Stimulated activated effector memory CD8-positive, alpha-beta T cell treated with anti-CD3 and anti-CD28 coated beads, Interleukin-12 subunit alpha, Interleukin-12 subunit beta, amount 100 ng/mL, for 72 hours (primary cell): ENCODE measurements at regions not wholly inside any gene's neighbourhood (a gene's known extent, or its start where the extent isn't known, plus 50 kb on each side); places are given as distances from the start of the nearest gene placed in this dataset.

Experiments used
- ATAC-seq: fragments of 150-1000 bp; cut with Tn5 transposase; 2 replicates; pipeline ENCODE4 v1.10.0; 2021
- DNase-seq, 2 donors: peaks; one replicate each; pipeline ENCODE4 v3.0.0; 2021 to 2022; ENCODE audit warnings: low spot score in 2 of 2
- H3K27ac Mint-ChIP-seq: one replicate; pipeline ENCODE4 v1.8.0; 2022; ENCODE audit warnings: mild to moderate bottlenecking, mixed read lengths
- H3K36me3 Mint-ChIP-seq: one replicate; pipeline ENCODE4 v1.8.0; 2022; ENCODE audit warnings: mild to moderate bottlenecking, mixed read lengths
- H3K4me1 Mint-ChIP-seq: one replicate; pipeline ENCODE4 v1.8.0; 2022; ENCODE audit warnings: mixed read lengths
- H3K4me3 Mint-ChIP-seq: one replicate; pipeline ENCODE4 v1.8.0; 2022; ENCODE audit warnings: mild to moderate bottlenecking, mixed read lengths
- H3K9me3 Mint-ChIP-seq: one replicate; pipeline ENCODE4 v1.8.0; 2022; ENCODE audit warnings: mixed read lengths

DNA sequence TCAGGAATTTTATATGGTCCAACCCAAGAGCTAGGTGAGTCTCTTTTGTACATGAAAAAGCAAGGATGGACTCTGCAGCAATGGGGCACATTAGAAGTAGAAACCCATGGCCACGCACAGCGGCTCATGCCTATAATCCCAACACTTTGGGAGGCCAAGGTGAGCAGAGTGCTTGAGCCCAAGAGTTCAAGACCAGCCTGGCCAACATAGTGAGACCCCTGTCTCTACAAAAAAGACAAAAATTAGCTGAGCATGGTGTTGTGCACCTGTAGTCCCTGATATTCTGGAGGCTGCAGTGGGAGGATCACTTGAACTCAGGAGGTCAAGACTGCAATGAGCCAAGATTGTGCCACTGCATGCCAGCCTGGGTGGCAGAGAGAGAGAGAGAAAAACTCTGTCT, 128.7 kb upstream of the PLEKHA5 start:
- no peaks in the 10 kb centered on the region for H3K9me3 Mint-ChIP-seq
- no peak overlapping the region for H3K4me3 Mint-ChIP-seq
- no peak overlapping the region for H3K27ac Mint-ChIP-seq
- ATAC-seq, result no peak
- no peaks in the 10 kb centered on the region for H3K36me3 Mint-ChIP-seq
- no peak for DNase-seq
- H3K4me1 Mint-ChIP-seq, result no peaks in the 10 kb centered on the region

DNA sequence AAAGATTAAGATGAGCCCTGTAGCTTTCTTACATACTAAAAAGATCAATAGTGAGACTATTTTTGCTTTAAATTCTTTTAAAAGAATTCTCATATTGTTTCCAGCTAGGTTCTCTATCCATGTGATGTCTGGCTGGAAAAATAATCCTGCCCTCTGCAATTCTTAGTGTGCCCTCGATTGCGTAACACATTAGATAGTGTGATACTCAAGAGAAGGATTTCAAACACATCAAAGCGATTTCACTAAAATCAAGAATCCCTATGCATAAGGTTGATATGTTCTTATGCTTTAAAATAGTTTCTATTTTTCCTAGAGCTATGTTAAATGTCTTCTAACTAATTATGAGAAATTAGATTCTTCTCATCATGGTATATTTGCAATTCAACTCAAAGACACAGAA, 127.3 kb upstream of the PLEKHA5 start:
- Mint-ChIP-seq H3K4me3 (no peak overlapping the region), H3K36me3 (no peaks in the 10 kb centered on the region), H3K4me1 (no peaks in the 10 kb centered on the region), H3K9me3 (no peaks in the 10 kb centered on the region), H3K27ac (no peak overlapping the region)
- DNase-seq (no peak), ATAC-seq (no peak)

DNA sequence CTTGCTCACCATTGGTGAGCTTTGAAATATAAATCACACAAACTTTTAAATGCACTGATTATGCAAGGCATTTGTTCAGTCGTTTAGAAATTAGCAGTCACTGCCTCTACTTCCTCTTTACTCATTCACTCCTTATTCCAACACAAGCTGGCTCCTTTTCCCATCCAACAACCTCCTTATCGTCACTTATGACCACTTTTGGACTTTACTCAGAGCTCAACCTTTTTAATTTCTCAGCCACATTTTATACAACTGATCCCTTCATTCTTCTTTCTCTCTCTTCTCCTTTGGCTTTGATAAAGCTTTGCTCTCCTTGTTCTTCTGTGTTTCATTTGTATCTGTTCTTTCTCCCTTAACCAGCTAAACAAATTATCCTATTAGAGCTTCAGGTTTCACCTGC, 126.4 kb upstream of the PLEKHA5 start:
- Mint-ChIP-seq H3K27ac (no peak overlapping the region), H3K4me1 (no peaks in the 10 kb centered on the region), H3K9me3 (no peaks in the 10 kb centered on the region), H3K4me3 (no peak overlapping the region), H3K36me3 (no peaks in the 10 kb centered on the region)
- ATAC-seq, result no peak
- DNase-seq, result no peak

DNA sequence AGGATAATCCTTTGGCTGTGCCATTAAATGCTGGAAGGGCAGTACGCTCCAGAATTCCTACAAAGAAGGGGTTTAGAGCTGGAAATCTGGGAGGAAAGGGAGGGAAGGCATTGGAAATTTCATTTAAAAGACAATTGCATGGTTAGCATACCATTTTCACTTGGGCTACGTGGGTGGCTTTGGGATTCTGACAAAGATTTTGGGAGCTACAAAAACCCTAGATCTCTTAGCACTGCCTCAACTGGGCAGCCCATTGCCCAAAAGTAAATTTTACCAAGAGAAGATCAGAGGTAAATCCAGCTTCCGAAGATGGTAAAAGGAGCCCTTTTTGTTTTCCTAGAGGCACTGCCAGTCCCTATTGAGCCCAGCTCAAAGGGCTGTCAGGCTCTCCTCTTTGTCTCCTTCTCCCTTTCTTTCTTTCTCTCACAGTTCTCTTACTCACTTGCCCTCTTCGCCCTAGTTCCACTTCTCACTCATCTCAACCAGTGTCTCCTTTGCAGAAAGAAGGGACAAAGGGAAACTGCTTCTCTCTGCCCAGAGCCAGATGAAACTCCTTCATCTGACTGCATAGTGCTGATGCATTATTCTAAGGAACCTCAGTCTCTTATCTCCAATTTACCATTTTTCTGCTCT, 125.4 kb upstream of the PLEKHA5 start:
- Mint-ChIP-seq H3K4me3 (no peak overlapping the region), H3K4me1 (no peaks in the 10 kb centered on the region), H3K36me3 (no peaks in the 10 kb centered on the region), H3K9me3 (no peaks in the 10 kb centered on the region), H3K27ac (no peak overlapping the region)
- ATAC-seq (no peak), DNase-seq (no peak)

DNA sequence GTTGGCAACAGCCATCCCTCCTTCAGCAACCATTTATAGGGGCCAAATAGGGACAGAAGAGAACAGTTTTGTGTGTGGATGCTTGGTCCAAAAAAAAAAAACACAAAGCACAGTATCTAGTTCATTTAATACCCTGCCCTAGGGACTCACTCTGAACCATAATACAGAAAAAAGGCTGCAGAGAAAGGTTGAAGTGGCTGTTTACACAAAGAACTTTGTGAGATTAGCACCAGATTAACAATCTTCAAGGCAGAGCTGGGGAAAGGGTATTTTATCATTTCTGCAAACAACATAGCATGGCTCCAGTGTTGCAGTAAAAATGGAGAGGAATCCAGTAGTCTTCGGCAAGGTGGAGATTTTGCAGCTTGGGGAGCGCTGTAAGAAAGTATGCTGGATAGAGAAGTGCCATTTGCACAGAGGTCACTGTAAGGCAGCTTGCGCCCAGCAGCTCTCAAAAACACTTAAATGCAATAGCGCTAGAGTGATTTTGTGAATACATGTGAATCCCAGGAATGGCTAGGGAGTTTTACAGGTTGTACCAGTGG, 124.2 kb upstream of the PLEKHA5 start:
- H3K4me3 Mint-ChIP-seq, result no peak overlapping the region
- ATAC-seq, result no peak

DNA sequence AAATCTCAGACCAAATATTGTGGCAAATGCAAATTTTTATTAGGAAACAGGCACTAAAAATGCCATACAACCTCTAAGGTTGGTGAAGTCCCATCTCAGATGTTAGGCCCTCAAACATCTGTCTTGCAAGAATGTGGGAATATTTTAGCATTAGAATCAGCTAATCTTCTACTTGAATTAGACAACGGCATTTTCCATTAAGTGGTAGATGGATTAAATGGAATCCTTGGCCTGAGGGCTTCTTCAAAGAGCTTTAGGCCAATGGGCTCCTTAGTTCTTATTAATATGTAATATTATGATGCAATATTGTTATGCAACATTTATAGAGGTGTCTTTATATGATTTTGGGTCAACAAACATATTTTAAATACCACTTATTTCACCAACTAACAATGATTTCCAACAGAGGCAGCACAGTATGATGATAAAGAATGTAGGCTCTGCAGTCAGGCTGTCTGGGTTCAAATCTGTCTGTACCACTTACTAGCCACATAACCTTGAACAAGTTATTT, 122.9 kb upstream of the PLEKHA5 start:
- no peak for DNase-seq
- no peak overlapping the region for H3K27ac Mint-ChIP-seq
- no peak for ATAC-seq
- no peaks in the 10 kb centered on the region for H3K36me3 Mint-ChIP-seq
- H3K4me1 Mint-ChIP-seq, result no peaks in the 10 kb centered on the region
- no peak overlapping the region for H3K4me3 Mint-ChIP-seq
- no peaks in the 10 kb centered on the region for H3K9me3 Mint-ChIP-seq

More for the DNA sequence above, 124.2 kb upstream of the PLEKHA5 start:
- no peaks in the 10 kb centered on the region for H3K9me3 Mint-ChIP-seq
- no peak for DNase-seq
- H3K4me1 Mint-ChIP-seq, result no peaks in the 10 kb centered on the region
- no peaks in the 10 kb centered on the region for H3K36me3 Mint-ChIP-seq
- H3K27ac Mint-ChIP-seq, result no peak overlapping the region

DNA sequence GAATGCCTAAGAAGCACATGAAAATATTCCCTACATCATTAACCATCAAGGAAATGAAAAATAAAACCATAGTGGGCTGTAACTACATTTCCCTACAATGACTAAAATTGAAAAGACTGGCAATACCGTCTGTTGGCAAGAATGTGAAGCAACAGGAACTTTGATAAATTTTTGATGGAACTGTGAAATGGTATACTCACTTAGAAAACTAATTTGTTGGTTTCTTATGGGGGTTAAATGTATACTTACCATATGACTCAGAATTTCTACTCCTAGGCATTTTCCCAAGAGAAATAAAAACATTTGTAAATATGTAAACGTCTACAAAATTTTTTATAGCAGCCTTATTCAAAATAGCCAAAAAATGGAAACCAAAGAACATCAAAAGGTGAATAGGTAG, 121.4 kb upstream of the PLEKHA5 start:
- H3K4me3 Mint-ChIP-seq, result no peak overlapping the region
- no peaks in the 10 kb centered on the region for H3K4me1 Mint-ChIP-seq
- H3K36me3 Mint-ChIP-seq, result no peaks in the 10 kb centered on the region
- ATAC-seq, result no peak
- no peak overlapping the region for H3K27ac Mint-ChIP-seq
- H3K9me3 Mint-ChIP-seq, result no peaks in the 10 kb centered on the region
- DNase-seq, result no peak

DNA sequence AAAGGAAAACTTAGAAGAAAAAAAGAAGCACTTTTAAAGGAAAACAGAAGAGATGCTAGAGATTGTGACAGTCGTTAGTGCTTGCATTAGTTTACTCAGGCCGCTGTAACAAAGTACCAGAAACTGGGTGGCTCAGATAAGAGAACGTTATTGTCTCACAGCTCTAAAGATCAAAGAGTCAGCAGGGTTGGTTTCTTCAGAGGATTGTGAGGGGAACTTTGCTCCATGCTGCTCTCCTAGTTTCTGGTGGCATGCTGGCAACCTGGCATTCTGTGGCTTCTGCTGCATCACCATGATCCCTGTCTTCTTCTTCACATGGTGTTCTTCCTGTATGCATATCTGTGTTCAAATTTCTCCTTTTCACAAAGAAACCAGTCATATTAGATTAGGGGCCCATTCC, 119.4 kb upstream of the PLEKHA5 start:
- no peak for DNase-seq
- H3K9me3 Mint-ChIP-seq, result no peaks in the 10 kb centered on the region
- no peak overlapping the region for H3K27ac Mint-ChIP-seq
- H3K36me3 Mint-ChIP-seq, result no peaks in the 10 kb centered on the region
- H3K4me1 Mint-ChIP-seq, result no peaks in the 10 kb centered on the region
- ATAC-seq, result no peak
- no peak overlapping the region for H3K4me3 Mint-ChIP-seq

DNA sequence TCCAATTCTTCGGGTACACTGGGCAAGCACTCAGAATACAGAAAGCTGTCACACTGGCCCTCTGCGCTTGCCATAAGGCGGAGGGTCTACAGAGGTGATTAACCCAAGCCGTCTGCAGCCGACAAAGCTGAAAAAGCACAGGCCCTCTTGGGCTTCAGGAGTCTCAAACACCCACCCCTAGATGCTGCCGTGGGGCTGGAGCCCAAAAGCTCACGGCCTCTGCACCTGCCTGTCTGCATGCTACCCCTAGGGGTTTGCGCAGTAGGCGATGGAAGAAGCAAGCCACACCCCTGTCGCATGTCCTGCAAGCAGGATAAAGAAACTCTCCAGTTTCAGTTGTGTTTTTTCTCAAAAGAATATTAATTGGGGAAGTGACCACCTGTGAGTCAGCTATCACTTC, 118.8 kb upstream of the PLEKHA5 start:
- Mint-ChIP-seq H3K36me3 (no peaks in the 10 kb centered on the region), H3K9me3 (no peaks in the 10 kb centered on the region), H3K4me1 (no peaks in the 10 kb centered on the region), H3K27ac (no peak overlapping the region), H3K4me3 (no peak overlapping the region)
- DNase-seq, result no peak
- no peak for ATAC-seq

DNA sequence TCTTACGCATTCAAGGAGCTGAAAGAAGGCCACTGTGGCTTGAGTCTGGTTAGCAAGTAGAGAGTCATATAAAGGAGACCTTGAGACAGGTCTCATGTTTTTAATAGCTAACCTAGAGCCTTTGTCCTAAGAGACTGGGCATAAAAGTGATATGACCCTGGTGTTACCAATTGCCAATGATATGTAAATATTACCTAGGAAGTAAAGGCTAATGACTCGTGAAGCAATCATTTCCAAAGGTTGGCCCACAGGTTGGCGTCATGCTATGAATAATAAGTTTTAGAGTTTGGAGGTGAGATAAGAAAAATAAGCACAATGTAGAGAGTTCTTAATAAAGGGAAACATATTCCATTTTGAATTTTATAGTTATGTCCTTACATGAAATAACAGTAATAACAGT, 116.6 kb upstream of the PLEKHA5 start:
- no peak for DNase-seq
- Mint-ChIP-seq H3K36me3 (no peaks in the 10 kb centered on the region), H3K4me3 (no peak overlapping the region), H3K9me3 (no peaks in the 10 kb centered on the region), H3K4me1 (no peaks in the 10 kb centered on the region), H3K27ac (no peak overlapping the region)
- no peak for ATAC-seq

DNA sequence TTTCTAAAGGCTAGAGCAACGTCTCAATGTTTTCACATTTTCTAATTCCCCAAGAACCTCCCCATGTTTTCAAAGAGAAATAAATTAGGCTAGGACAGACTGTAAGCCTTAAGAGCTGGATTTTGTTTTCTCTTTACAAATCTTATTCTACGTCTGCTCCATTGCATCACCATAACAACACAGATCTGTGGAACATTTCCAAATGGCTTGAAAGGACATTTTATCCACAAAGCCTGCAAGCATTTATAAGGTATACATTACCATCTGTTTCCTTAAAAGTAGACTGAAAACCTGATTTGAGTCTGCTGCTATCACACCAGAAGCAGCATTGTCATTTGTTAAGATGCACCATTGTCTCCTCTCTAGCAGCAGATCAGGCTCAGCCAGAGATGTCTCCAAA, 115.3 kb upstream of the PLEKHA5 start:
- Mint-ChIP-seq H3K4me3 (no peak overlapping the region), H3K9me3 (no peaks in the 10 kb centered on the region), H3K36me3 (no peaks in the 10 kb centered on the region), H3K4me1 (no peaks in the 10 kb centered on the region), H3K27ac (no peak overlapping the region)
- ATAC-seq (no peak), DNase-seq (no peak)

DNA sequence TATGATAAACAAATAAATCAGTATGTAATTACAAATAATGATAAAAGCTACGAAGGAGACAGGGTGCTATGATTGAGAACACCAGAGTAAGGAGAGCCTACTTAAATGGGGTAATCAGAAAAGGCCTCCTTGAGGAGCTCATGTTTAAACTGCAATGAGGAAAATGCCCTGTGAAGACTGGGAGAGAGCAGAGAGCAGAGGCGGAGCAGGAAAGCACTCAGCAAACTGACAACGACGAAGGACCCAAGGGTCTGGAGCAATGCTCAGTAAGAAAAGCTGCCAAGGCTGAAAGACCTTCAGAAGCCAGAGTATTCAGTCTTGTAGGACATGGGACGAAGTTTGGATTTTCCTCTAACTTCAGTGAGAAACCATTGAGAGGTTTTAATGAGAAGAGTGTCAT, 114.2 kb upstream of the PLEKHA5 start:
- ATAC-seq, result no peak
- Mint-ChIP-seq H3K9me3 (no peaks in the 10 kb centered on the region), H3K4me3 (no peak overlapping the region), H3K4me1 (no peaks in the 10 kb centered on the region), H3K27ac (no peak overlapping the region), H3K36me3 (no peaks in the 10 kb centered on the region)
- no peak for DNase-seq

DNA sequence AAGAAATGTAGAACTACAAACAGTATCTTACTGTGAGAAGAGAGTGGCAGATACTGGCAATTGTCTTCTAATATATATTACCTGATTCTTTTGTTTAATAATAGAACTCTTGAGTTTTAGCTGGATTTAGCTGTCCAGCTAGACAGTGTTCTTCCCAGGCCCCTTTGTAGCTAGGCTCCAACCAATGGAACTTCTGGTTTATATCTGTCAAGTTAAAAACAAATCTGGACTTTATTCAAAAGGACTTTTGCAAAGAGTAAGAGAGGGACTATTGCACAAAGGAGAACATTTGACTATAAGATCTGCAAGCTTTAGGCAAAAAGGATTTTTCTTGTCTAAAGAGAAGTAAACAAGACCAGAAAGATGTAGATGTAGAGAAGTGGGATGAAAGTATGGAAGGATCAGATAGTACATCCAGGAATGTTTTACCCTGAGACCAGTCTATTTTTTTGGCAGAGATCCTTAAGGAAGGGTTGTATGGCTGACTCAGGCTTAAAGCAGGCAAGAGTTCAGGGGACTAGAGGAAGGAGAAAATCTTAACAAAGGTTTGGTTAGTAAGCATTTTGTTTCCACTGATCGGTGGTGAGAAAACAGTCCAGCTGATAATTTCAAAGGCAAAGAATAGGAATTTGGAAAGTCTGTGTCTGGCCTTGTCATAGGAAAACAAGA, 111.1 kb upstream of the PLEKHA5 start:
- Mint-ChIP-seq H3K27ac (no peak overlapping the region), H3K36me3 (no peaks in the 10 kb centered on the region), H3K4me1 (no peaks in the 10 kb centered on the region), H3K9me3 (no peaks in the 10 kb centered on the region), H3K4me3 (no peak overlapping the region)
- DNase-seq (no peak), ATAC-seq (no peak)

DNA sequence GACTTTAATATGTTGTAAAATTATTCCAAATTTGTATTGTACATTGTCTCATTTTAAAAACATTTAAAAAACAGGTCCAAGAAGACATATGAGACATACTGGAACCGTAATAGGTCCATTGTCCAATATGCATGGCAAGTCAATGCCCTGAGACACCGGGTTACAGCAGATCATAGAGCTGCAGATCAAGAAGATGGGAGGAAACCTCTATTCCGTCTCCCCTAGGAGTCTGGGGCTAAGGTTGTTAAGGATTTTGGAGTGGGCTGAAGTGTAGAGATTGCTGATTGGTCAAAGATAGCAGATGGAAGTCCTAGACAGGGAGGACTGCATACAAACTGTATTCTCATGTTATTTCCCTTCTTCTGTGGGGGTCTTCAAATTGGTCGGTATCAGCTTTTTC, 108.3 kb upstream of the PLEKHA5 start:
- no peak for ATAC-seq
- no peak overlapping the region for H3K4me3 Mint-ChIP-seq
- no peaks in the 10 kb centered on the region for H3K36me3 Mint-ChIP-seq
- H3K9me3 Mint-ChIP-seq, result no peaks in the 10 kb centered on the region
- no peaks in the 10 kb centered on the region for H3K4me1 Mint-ChIP-seq
- no peak for DNase-seq
- no peak overlapping the region for H3K27ac Mint-ChIP-seq

DNA sequence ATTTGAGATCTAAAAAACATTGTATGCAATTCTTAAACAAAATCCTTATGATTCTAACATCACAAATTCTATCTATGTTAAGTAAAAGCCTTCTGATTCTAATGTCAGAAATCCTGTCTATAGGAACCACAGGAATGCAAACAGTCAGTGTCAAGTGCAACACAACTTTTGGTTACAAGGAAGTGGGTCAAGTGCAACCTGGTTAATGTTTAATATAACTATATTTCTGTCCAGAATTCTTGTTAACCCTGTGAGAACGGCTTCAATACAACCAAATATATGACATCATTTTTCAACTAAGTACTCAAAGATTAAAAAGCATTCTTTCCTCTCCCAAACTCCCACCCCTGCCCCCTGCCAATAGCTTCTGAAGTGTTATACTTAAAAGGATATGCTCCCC, 107.9 kb upstream of the PLEKHA5 start:
- no peak overlapping the region for H3K27ac Mint-ChIP-seq
- no peaks in the 10 kb centered on the region for H3K4me1 Mint-ChIP-seq
- ATAC-seq, result no peak
- H3K4me3 Mint-ChIP-seq, result no peak overlapping the region
- H3K9me3 Mint-ChIP-seq, result no peaks in the 10 kb centered on the region
- DNase-seq, result no peak
- H3K36me3 Mint-ChIP-seq, result no peaks in the 10 kb centered on the region

DNA sequence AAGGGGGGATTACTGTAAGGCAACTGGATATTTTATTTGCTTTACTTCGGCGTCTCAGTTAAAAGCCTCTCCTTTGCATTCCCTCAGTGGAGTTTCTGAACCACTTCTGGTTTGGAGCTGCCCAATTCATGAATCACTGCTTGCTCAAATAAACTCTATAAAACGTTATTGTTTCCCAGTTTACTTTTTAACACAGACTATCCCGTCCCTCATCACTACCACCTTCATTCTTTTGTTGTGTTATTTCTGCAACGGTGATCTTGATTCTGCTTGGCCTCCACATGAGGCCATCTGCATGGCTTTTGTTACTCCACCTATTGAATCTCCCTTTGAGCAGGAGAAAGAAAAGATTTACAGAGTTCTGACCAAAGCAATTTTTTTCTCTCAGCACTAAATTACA, 104.0 kb upstream of the PLEKHA5 start:
- no peak overlapping the region for H3K4me3 Mint-ChIP-seq
- no peak overlapping the region for H3K27ac Mint-ChIP-seq
- DNase-seq (no peak), ATAC-seq (no peak)
- H3K36me3 Mint-ChIP-seq, result no peaks in the 10 kb centered on the region
- no peaks in the 10 kb centered on the region for H3K9me3 Mint-ChIP-seq
- H3K4me1 Mint-ChIP-seq, result no peaks in the 10 kb centered on the region
